Panc1 (cell line): ENCODE measurements at regions not wholly inside any gene's neighbourhood (a gene's known extent, or its start where the extent isn't known, plus 50 kb on each side); places are given as distances from the start of the nearest gene placed in this dataset.

Experiments
- ATAC-seq: fragments of 200-7000 bp; cut with Tn5 transposase; 2 replicates; pipeline ENCODE4 v1.9.1; 2020; ENCODE audit warnings: mild to moderate bottlenecking, moderate library complexity
- BruUV-seq: library from RNA; stranded (reverse); fragments of 400-500 nt; replicated peaks from 2 replicates; lab custom pipeline; 2021; lab: Mats Ljungman, UMichigan
- CTCF ChIA-PET: fragments of 300-600 bp; sonication (Branson Sonifier 250); formaldehyde crosslinking; loops from one replicate; lab custom pipeline; 2022; ENCODE audit warnings: antibody characterized with exemption; lab: Charles Lee
- POLR2A ChIA-PET: fragments of 300-600 bp; sonication (Branson Sonifier 250); formaldehyde crosslinking; loops from one replicate; lab custom pipeline; 2022; ENCODE audit warnings: antibody characterized with exemption; lab: Charles Lee
- DNase-seq: peaks from one replicate; pipeline ENCODE4 v3.0.0-alpha.2; 2010; ENCODE audit warnings: low read depth, low spot score
- H3K27ac ChIP-seq: 2 replicates; pipeline ENCODE4 v1.5.1; 2011; ENCODE audit warnings: mild to moderate bottlenecking, low read length, inconsistent platforms
- H3K27me3 ChIP-seq: fragments of 200-500 bp; sonication (Bioruptor generic); 2 replicates; pipeline ENCODE4 v1.6.0; 2014; ENCODE audit warnings: low read length, inconsistent platforms; ENCODE audit not compliant: control insufficient read depth, insufficient read depth
- H3K36me3 ChIP-seq: fragments of 200-500 bp; sonication (Bioruptor generic); 2 replicates; pipeline ENCODE4 v1.5.1; 2014; ENCODE audit warnings: inconsistent platforms, mild to moderate bottlenecking, low read length, moderate library complexity; ENCODE audit not compliant: control insufficient read depth, insufficient read depth
- H3K4me1 ChIP-seq: 2 replicates; pipeline ENCODE4 v1.5.1; 2011; ENCODE audit warnings: inconsistent platforms, mild to moderate bottlenecking, low read length, moderate library complexity; ENCODE audit not compliant: control insufficient read depth, insufficient read depth
- H3K4me3 ChIP-seq, 2 experiments: 2 replicates each; pipeline ENCODE4 v1.5.1; 2011 to 2012; ENCODE audit warnings: low read depth in 2 of 2, low read length in 2 of 2, mild to moderate bottlenecking in 2 of 2, inconsistent platforms in 1 of 2, moderate library complexity in 1 of 2
- H3K9me3 ChIP-seq: fragments of 200-500 bp; sonication (Bioruptor generic); 2 replicates; pipeline ENCODE4 v1.5.1; 2014; ENCODE audit warnings: low read depth, mild to moderate bottlenecking, inconsistent platforms, low read length, moderate library complexity; ENCODE audit not compliant: control insufficient read depth, insufficient read depth
- POLR2AphosphoS5 ChIP-seq: IDR thresholded peaks from 2 replicates; pipeline ENCODE4 v1.6.1; 2012; ENCODE audit warnings: mild to moderate bottlenecking, low read depth, low read length, moderate library complexity
- SIN3A ChIP-seq: IDR thresholded peaks from 2 replicates; pipeline ENCODE4 v1.6.1; 2012; ENCODE audit warnings: low read depth, mild to moderate bottlenecking, low read length, moderate library complexity, borderline replicate concordance; ENCODE audit not compliant: insufficient read depth
- TCF7L2 ChIP-seq: IDR thresholded peaks from 2 replicates; pipeline ENCODE4 v1.6.1; 2011; ENCODE audit warnings: mild to moderate bottlenecking, low read depth, low read length, inconsistent platforms
- in situ Hi-C: cut with HindIII; loops from 2 replicates; pipeline ENCODE4 v1.10.0; 2016; ENCODE audit warnings: low sequenced_read_pairs, low pct_unique_long_range_greater_than_20kb
- intact Hi-C: fragments of 100-400 bp; cut with micrococcal nuclease; formaldehyde crosslinking; loops from one replicate; pipeline ENCODE4 v1.10.0; 2022; ENCODE audit not compliant: unreplicated experiment
- TF ChIP-seq, protein P1 (sequence below), 2 experiments: IDR thresholded peaks; 2 replicates each; pipeline ENCODE4 v1.6.1; 2011 to 2012; ENCODE audit warnings: low read depth in 2 of 2, control low read depth in 1 of 2, low read length in 1 of 2, mild to moderate bottlenecking in 1 of 2, moderate library complexity in 1 of 2; ENCODE audit not compliant: insufficient read depth in 1 of 2
- TF ChIP-seq, protein P2 (sequence below): fragments of 450-650 bp; IDR thresholded peaks from 2 replicates; pipeline ENCODE4 v1.5.1; 2017; ENCODE audit warnings: mild to moderate bottlenecking

DNA sequence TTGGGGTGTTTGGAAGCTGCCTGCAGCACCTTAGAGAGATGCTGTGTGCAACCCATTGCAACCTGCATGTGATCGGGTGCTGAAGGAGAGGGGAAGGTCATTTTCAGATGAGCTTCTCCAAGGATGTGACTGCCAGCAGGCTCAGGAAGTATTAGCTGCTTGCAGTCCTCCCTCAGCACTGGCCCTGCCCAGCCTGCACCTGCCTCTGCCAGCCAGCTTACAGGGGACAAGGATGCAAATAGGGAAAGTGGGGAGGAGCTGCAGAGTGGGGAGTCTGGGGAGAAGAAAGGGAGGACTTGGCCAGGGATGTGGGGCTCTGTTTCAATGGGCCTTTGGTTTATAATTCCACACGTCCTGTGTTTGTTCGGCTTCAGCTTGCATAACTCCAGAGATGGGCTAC, 254.5 kb downstream of the RRAGC start:
- Histone ChIP-seq H3K4me3 (no peak overlapping the region), H3K36me3 (no peaks in the 10 kb centered on the region), H3K9me3 (no peaks in the 10 kb centered on the region), H3K27ac (no peak overlapping the region), H3K4me1 (no peaks in the 10 kb centered on the region), H3K27me3 (peaks cover 4% of the 10 kb centered on the region; the same call in 1 of the 2 replicates)
- ATAC-seq (no peak), DNase-seq (no peak)
- in situ Hi-C loops = no loop called here
- POLR2A ChIA-PET = no interaction called here
- no TSS peak for BruUV-seq
- CTCF ChIA-PET = no interaction called here
- TF ChIP-seq SIN3A = no peak
- no peak for TF ChIP-seq POLR2AphosphoS5
- TF ChIP-seq, protein P1, sequence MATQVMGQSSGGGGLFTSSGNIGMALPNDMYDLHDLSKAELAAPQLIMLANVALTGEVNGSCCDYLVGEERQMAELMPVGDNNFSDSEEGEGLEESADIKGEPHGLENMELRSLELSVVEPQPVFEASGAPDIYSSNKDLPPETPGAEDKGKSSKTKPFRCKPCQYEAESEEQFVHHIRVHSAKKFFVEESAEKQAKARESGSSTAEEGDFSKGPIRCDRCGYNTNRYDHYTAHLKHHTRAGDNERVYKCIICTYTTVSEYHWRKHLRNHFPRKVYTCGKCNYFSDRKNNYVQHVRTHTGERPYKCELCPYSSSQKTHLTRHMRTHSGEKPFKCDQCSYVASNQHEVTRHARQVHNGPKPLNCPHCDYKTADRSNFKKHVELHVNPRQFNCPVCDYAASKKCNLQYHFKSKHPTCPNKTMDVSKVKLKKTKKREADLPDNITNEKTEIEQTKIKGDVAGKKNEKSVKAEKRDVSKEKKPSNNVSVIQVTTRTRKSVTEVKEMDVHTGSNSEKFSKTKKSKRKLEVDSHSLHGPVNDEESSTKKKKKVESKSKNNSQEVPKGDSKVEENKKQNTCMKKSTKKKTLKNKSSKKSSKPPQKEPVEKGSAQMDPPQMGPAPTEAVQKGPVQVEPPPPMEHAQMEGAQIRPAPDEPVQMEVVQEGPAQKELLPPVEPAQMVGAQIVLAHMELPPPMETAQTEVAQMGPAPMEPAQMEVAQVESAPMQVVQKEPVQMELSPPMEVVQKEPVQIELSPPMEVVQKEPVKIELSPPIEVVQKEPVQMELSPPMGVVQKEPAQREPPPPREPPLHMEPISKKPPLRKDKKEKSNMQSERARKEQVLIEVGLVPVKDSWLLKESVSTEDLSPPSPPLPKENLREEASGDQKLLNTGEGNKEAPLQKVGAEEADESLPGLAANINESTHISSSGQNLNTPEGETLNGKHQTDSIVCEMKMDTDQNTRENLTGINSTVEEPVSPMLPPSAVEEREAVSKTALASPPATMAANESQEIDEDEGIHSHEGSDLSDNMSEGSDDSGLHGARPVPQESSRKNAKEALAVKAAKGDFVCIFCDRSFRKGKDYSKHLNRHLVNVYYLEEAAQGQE (IDR thresholded peaks at IDR 0.05; ENCODE audit: insufficient read depth in 1 of 2, low read depth in 2 of 2, low read length in 1 of 2) = no peak
- TF ChIP-seq TCF7L2 = no peak
- TF ChIP-seq, protein P2, sequence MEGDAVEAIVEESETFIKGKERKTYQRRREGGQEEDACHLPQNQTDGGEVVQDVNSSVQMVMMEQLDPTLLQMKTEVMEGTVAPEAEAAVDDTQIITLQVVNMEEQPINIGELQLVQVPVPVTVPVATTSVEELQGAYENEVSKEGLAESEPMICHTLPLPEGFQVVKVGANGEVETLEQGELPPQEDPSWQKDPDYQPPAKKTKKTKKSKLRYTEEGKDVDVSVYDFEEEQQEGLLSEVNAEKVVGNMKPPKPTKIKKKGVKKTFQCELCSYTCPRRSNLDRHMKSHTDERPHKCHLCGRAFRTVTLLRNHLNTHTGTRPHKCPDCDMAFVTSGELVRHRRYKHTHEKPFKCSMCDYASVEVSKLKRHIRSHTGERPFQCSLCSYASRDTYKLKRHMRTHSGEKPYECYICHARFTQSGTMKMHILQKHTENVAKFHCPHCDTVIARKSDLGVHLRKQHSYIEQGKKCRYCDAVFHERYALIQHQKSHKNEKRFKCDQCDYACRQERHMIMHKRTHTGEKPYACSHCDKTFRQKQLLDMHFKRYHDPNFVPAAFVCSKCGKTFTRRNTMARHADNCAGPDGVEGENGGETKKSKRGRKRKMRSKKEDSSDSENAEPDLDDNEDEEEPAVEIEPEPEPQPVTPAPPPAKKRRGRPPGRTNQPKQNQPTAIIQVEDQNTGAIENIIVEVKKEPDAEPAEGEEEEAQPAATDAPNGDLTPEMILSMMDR = no peak
- intact Hi-C loops = no loop called here

DNA sequence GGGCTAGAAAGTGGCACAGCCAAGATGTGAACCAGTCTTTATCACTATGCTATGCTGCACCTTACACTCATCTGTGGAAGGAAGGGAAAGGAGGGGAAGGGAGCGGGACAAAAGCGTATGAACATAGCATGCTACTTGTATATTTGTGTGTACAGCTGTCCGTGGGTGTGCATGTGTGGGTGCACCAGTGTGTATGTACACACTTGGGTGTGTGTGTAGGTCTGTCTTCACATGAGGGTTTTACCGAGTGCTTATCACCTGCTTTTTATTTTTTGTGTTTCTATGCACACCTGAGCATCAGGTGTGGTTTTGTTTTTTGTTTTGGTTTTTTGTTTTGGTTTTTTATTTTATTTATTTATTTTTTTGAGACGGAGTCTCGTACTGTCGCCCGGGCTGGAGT, 255.7 kb downstream of the RRAGC start:
- Histone ChIP-seq H3K4me3 (no peak overlapping the region), H3K36me3 (no peaks in the 10 kb centered on the region), H3K27ac (no peak overlapping the region), H3K9me3 (no peaks in the 10 kb centered on the region), H3K27me3 (peaks cover 7% of the 10 kb centered on the region; the same call in 1 of the 2 replicates), H3K4me1 (no peaks in the 10 kb centered on the region)
- ATAC-seq (no peak), DNase-seq (no peak)
- in situ Hi-C loops (no loop called here), intact Hi-C loops (no loop called here)
- CTCF ChIA-PET = no interaction called here
- no TSS peak for BruUV-seq
- no peak for TF ChIP-seq POLR2AphosphoS5
- TF ChIP-seq, protein P2 = no peak
- TF ChIP-seq, protein P1 (IDR thresholded peaks at IDR 0.05; ENCODE audit: insufficient read depth in 1 of 2, low read depth in 2 of 2, low read length in 1 of 2) = no peak
- TF ChIP-seq SIN3A = no peak
- no peak for TF ChIP-seq TCF7L2
- POLR2A ChIA-PET = no interaction called here
